ENCODE measurements at regions not wholly inside any gene's neighbourhood (a gene's known extent, or its start where the extent isn't known, plus 50 kb on each side); places are given as distances from the start of the nearest gene placed in this dataset.

- H2BK12ac ChIP-seq (ENCODE audit: low read depth, low read length): no peak overlapping the region
- H2AFZ ChIP-seq (ENCODE audit: low read length): no peak overlapping the region
- FAIRE-seq (no peak), DNase-seq (ENCODE audit: low read depth in 1 of 2, low spot score in 2 of 2) (no peak)
- no peak overlapping the region for H3K9ac ChIP-seq (replicated peaks in 1 of 4; ENCODE audit: extremely low read depth in 1 of 4, low read depth in 3 of 4, low read length in 3 of 4)
- H3K4me3 ChIP-seq (ENCODE audit: extremely low read depth in 1 of 4, insufficient read depth in 2 of 4, low read depth in 3 of 4, low read length in 4 of 4): no peak overlapping the region
- H2BK5ac ChIP-seq (ENCODE audit: low read depth, low read length): no peak overlapping the region
- H4K8ac ChIP-seq (ENCODE audit: extremely low read depth, insufficient read depth, low read length): no peak overlapping the region
- H4K91ac ChIP-seq (replicated peaks; ENCODE audit: insufficient read length, low read length): no peak overlapping the region
- H2BK20ac ChIP-seq (ENCODE audit: low read length): no peak overlapping the region
- POLR2A ChIA-PET (ENCODE audit: partially characterized antibody): no interaction called here
- no peaks in the 10 kb centered on the region for H3K27me3 ChIP-seq (replicated peaks in 1 of 4; ENCODE audit: control insufficient read depth in 3 of 4, extremely low read depth in 1 of 4, insufficient read depth in 3 of 4, low read length in 3 of 4)
- H4K20me1 ChIP-seq (replicated peaks in 1 of 2; ENCODE audit: control insufficient read depth in 1 of 2, insufficient read depth in 2 of 2, low read length in 2 of 2): no peaks in the 10 kb centered on the region
- no peak overlapping the region for H2BK15ac ChIP-seq (ENCODE audit: low read length)
- no peaks in the 10 kb centered on the region for H3K4me1 ChIP-seq (replicated peaks in 1 of 4; ENCODE audit: control insufficient read depth in 3 of 4, insufficient read depth in 4 of 4, low read length in 3 of 4)
- H4K5ac ChIP-seq (ENCODE audit: insufficient read length, low read depth, low read length): no peak overlapping the region
- no peak overlapping the region for H3K4ac ChIP-seq (replicated peaks; ENCODE audit: insufficient read length, low read depth, low read length)
- no peak overlapping the region for H2BK120ac ChIP-seq (replicated peaks; ENCODE audit: low read depth, low read length)
- no peak overlapping the region for H3K27ac ChIP-seq (ENCODE audit: low read depth, low read length)
- no peaks in the 10 kb centered on the region for H3K9me3 ChIP-seq (ENCODE audit: insufficient read depth in 2 of 2, low read depth in 1 of 2, low read length in 1 of 2)
- no peak overlapping the region for H3K18ac ChIP-seq (ENCODE audit: extremely low read depth, low read length)
- WGBS, 2 experiments (ENCODE audit: extremely low coverage in 1 of 2, insufficient coverage in 1 of 2, insufficient read length in 1 of 2, insufficient replicate concordance in 2 of 2, low coverage in 1 of 2, low lambda C conversion rate in 2 of 2, missing lambda C conversion rate in 1 of 2): 94% methylated on average over 5 of the region's 5 CpGs; no CpG with 5 or more reads in 1 of the 2 experiments
- H3K23me2 ChIP-seq (ENCODE audit: low read depth, low read length): no peaks in the 10 kb centered on the region
- CTCF ChIA-PET (ENCODE audit: partially characterized antibody): no interaction called here
- no peak for TF ChIP-seq TBP (IDR thresholded peaks at IDR 0.05; ENCODE audit: low read depth, low read length)
- no peak for TF ChIP-seq SIN3A (conservative IDR thresholded peaks at IDR 0.05 in 1 of 2, IDR thresholded peaks at IDR 0.05 in 1 of 2; ENCODE audit: low read depth in 1 of 2, low read length in 2 of 2)
- TF ChIP-seq ATF3 (IDR thresholded peaks at IDR 0.05; ENCODE audit: insufficient read depth, low read depth, low read length): no peak
- no peak for TF ChIP-seq SP1 (IDR thresholded peaks at IDR 0.05; ENCODE audit: low read depth, low read length)
- no peak for TF ChIP-seq EP300 (IDR thresholded peaks at IDR 0.05; ENCODE audit: borderline replicate concordance in 1 of 2, low read depth in 2 of 2, low read length in 2 of 2)
- TF ChIP-seq SP4 (IDR thresholded peaks at IDR 0.05; ENCODE audit: low read length): no peak
- TF ChIP-seq ZNF274 (IDR thresholded peaks at IDR 0.05; ENCODE audit: borderline replicate concordance, extremely low read depth, low read length): no peak
- no peak for TF ChIP-seq CBX8 (IDR thresholded peaks at IDR 0.05; ENCODE audit: borderline replicate concordance, low read depth, low read length)
- TF ChIP-seq KDM4A (IDR thresholded peaks at IDR 0.05; ENCODE audit: low read depth, low read length, severe bottlenecking): no peak
- TF ChIP-seq JUN (IDR thresholded peaks at IDR 0.05; ENCODE audit: low read depth, low read length): no peak
- no peak for TF ChIP-seq YY1 (IDR thresholded peaks at IDR 0.05; ENCODE audit: low read depth, low read length)
- TF ChIP-seq TCF12 (IDR thresholded peaks at IDR 0.05; ENCODE audit: low read depth, low read length): no peak
- TF ChIP-seq JUND (IDR thresholded peaks at IDR 0.05; ENCODE audit: low read length): no peak
- H3K56ac ChIP-seq (replicated peaks; ENCODE audit: insufficient read length, low read depth, low read length): no peak overlapping the region
- no peak overlapping the region for H3K14ac ChIP-seq (ENCODE audit: insufficient read length)
- H3K79me1 ChIP-seq (ENCODE audit: low read depth, low read length): no peaks in the 10 kb centered on the region
- no peak overlapping the region for H3K4me2 ChIP-seq (ENCODE audit: insufficient read depth in 1 of 2, low read depth in 2 of 2, low read length in 2 of 2)
- no peaks in the 10 kb centered on the region for H3K36me3 ChIP-seq (ENCODE audit: control insufficient read depth in 2 of 4, insufficient read depth in 4 of 4, low read length in 3 of 4)
- H3K23ac ChIP-seq (ENCODE audit: insufficient read length): no peak overlapping the region
- no peak overlapping the region for H2AK5ac ChIP-seq (ENCODE audit: low read depth, low read length)
- H3K79me2 ChIP-seq (ENCODE audit: control insufficient read depth in 1 of 2, insufficient read depth in 2 of 2, low read length in 2 of 2): no peaks in the 10 kb centered on the region
These were observed 380.6 kb upstream of the NR3C2 start for GRCh38 chr4:148822572-148823418.

Measured in H1 (cell line).